ENCODE measurements at regions not wholly inside any gene's neighbourhood (a gene's known extent, or its start where the extent isn't known, plus 50 kb on each side); places are given as distances from the start of the nearest gene placed in this dataset.

GRCh38 chr5:174995827-174996226 lies 271.4 kb downstream of the MSX2 start:
- DNase-seq (ENCODE audit: low spot score): no peak
- no peak overlapping the region for H2AFZ ChIP-seq (ENCODE audit: low read length)
- H3K4me3 ChIP-seq (ENCODE audit: low read depth, low read length, poor library complexity, severe bottlenecking): no peak overlapping the region
- POLR2A ChIA-PET: no interaction called here
- no peaks in the 10 kb centered on the region for H3K36me3 ChIP-seq (ENCODE audit: insufficient read depth, low read length)
- no peaks in the 10 kb centered on the region for H3K79me2 ChIP-seq (ENCODE audit: insufficient read depth, low read depth, low read length)
- BruUV-seq (replicated peaks): no TSS peak
- no peaks in the 10 kb centered on the region for H3K9me2 ChIP-seq (ENCODE audit: insufficient read depth, low read length)
- H3K4me1 ChIP-seq (ENCODE audit: insufficient read depth, low read length, poor library complexity, severe bottlenecking): no peaks in the 10 kb centered on the region
- no peak overlapping the region for H3K4me2 ChIP-seq (ENCODE audit: low read length)
- TF ChIP-seq CTCF (conservative IDR thresholded peaks at IDR 0.05; ENCODE audit: low read length) (no peak), EZH2phosphoT487 (IDR thresholded peaks at IDR 0.05; ENCODE audit: borderline replicate concordance, low read depth, low read length) (no peak)
- no peaks in the 10 kb centered on the region for H3K9me3 ChIP-seq (ENCODE audit: low read length)
- intact Hi-C loops (cut with micrococcal nuclease; ENCODE audit: unreplicated experiment): no loop called here
- H4K20me1 ChIP-seq (ENCODE audit: insufficient read depth, low read length): no peaks in the 10 kb centered on the region
- CTCF ChIA-PET (ENCODE audit: unreplicated experiment): no interaction called here
- H3K27ac ChIP-seq (ENCODE audit: low read depth, low read length, poor library complexity, severe bottlenecking): no peak overlapping the region

- Histone ChIP-seq H3K9me3 (ENCODE audit: low read length) (no peaks in the 10 kb centered on the region), H3K4me2 (ENCODE audit: low read length) (no peak overlapping the region), H3K36me3 (ENCODE audit: insufficient read depth, low read length) (no peaks in the 10 kb centered on the region), H3K4me1 (ENCODE audit: insufficient read depth, low read length, poor library complexity, severe bottlenecking) (no peaks in the 10 kb centered on the region), H3K9me2 (ENCODE audit: insufficient read depth, low read length) (no peaks in the 10 kb centered on the region), H3K4me3 (ENCODE audit: low read depth, low read length, poor library complexity, severe bottlenecking) (no peak overlapping the region), H3K79me2 (ENCODE audit: insufficient read depth, low read depth, low read length) (no peaks in the 10 kb centered on the region), H4K20me1 (ENCODE audit: insufficient read depth, low read length) (no peaks in the 10 kb centered on the region), H2AFZ (ENCODE audit: low read length) (no peak overlapping the region), H3K27ac (ENCODE audit: low read depth, low read length, poor library complexity, severe bottlenecking) (no peak overlapping the region)
- no TSS peak for BruUV-seq (replicated peaks)
- no peak for TF ChIP-seq CTCF (conservative IDR thresholded peaks at IDR 0.05; ENCODE audit: low read length)
- DNase-seq (ENCODE audit: low spot score): no peak
- intact Hi-C loops (cut with micrococcal nuclease; ENCODE audit: unreplicated experiment): no loop called here
- CTCF ChIA-PET (ENCODE audit: unreplicated experiment): no interaction called here
- POLR2A ChIA-PET: no interaction called here
These were observed 267.5 kb downstream of the MSX2 start for GRCh38 chr5:174991847-174992246.

- Histone ChIP-seq H4K20me1 (ENCODE audit: insufficient read depth, low read length) (no peaks in the 10 kb centered on the region), H3K4me3 (ENCODE audit: low read depth, low read length, poor library complexity, severe bottlenecking) (no peak overlapping the region), H3K9me3 (ENCODE audit: low read length) (no peaks in the 10 kb centered on the region), H3K79me2 (ENCODE audit: insufficient read depth, low read depth, low read length) (no peaks in the 10 kb centered on the region), H3K36me3 (ENCODE audit: insufficient read depth, low read length) (no peaks in the 10 kb centered on the region), H3K4me2 (ENCODE audit: low read length) (no peak overlapping the region), H3K9me2 (ENCODE audit: insufficient read depth, low read length) (no peaks in the 10 kb centered on the region), H3K4me1 (ENCODE audit: insufficient read depth, low read length, poor library complexity, severe bottlenecking) (no peaks in the 10 kb centered on the region), H3K27ac (ENCODE audit: low read depth, low read length, poor library complexity, severe bottlenecking) (no peak overlapping the region), H2AFZ (ENCODE audit: low read length) (no peak overlapping the region)
- intact Hi-C loops (cut with micrococcal nuclease; ENCODE audit: unreplicated experiment): no loop called here
- no peak for DNase-seq (ENCODE audit: low spot score)
- TF ChIP-seq CTCF (conservative IDR thresholded peaks at IDR 0.05; ENCODE audit: low read length) (no peak), EZH2phosphoT487 (IDR thresholded peaks at IDR 0.05; ENCODE audit: borderline replicate concordance, low read depth, low read length) (no peak)
- ChIA-PET CTCF (ENCODE audit: unreplicated experiment) (no interaction called here), POLR2A (no interaction called here)
- no TSS peak for BruUV-seq (replicated peaks)
These were observed 266.5 kb downstream of the MSX2 start for GRCh38 chr5:174990909-174991308.
